ENCODE measurements at regions not wholly inside any gene's neighbourhood (a gene's known extent, or its start where the extent isn't known, plus 50 kb on each side); places are given as distances from the start of the nearest gene placed in this dataset.
A peak's percentile ranks its signal among the peaks of the same experiment; 100 is the strongest.

GRCh38 chr5:173745557-173745956, 129.1 kb upstream of the BOD1 start:
- Mint-ChIP-seq H3K36me3 (0 out of 2 replicates have a peak, but pooled peaks cover 2% of the 10 kb centered on the region), H3K27ac (peak overlapping the region; percentile 96), H3K4me3 (peak overlapping the region; percentile 33), H3K4me1 (peaks cover 47% of the 10 kb centered on the region), H3K27me3 (ENCODE audit: low read depth) (peaks cover 3% of the 10 kb centered on the region; the same call in 1 of the 2 replicates), H3K9me3 (peaks cover 5% of the 10 kb centered on the region)
- CTCF ChIA-PET = interaction anchor here (0.7 to 3.0 kb wide), 5 partner anchors 99 to 227 kb away, joined by 3 to 8 read pairs (median 3); partner anchors contain the start of gene BOD1
- POLR2A ChIA-PET = no interaction called here
- TF ChIP-seq HMGA2 (CRISPR knock-in tag; IDR thresholded peaks at IDR 0.05) (no peak), ETV6 (CRISPR knock-in tag; IDR thresholded peaks at IDR 0.05) (no peak), ATF3 (CRISPR knock-in tag; conservative IDR thresholded peaks at IDR 0.05) (no peak), NFATC4 (CRISPR knock-in tag; IDR thresholded peaks at IDR 0.05) (no peak), SOX15 (CRISPR knock-in tag; IDR thresholded peaks at IDR 0.05) (no peak), FOXP1 (CRISPR knock-in tag; IDR thresholded peaks at IDR 0.05; ENCODE audit: borderline replicate concordance) (no peak), ZNF219 (CRISPR knock-in tag; IDR thresholded peaks at IDR 0.05; ENCODE audit: borderline replicate concordance) (no peak), ZMAT4 (CRISPR knock-in tag; IDR thresholded peaks at IDR 0.05) (no peak), SP1 (CRISPR knock-in tag; conservative IDR thresholded peaks at IDR 0.05) (no peak), JUN (CRISPR knock-in tag; IDR thresholded peaks at IDR 0.05) (no peak)
- TF ChIP-seq, protein P1, sequence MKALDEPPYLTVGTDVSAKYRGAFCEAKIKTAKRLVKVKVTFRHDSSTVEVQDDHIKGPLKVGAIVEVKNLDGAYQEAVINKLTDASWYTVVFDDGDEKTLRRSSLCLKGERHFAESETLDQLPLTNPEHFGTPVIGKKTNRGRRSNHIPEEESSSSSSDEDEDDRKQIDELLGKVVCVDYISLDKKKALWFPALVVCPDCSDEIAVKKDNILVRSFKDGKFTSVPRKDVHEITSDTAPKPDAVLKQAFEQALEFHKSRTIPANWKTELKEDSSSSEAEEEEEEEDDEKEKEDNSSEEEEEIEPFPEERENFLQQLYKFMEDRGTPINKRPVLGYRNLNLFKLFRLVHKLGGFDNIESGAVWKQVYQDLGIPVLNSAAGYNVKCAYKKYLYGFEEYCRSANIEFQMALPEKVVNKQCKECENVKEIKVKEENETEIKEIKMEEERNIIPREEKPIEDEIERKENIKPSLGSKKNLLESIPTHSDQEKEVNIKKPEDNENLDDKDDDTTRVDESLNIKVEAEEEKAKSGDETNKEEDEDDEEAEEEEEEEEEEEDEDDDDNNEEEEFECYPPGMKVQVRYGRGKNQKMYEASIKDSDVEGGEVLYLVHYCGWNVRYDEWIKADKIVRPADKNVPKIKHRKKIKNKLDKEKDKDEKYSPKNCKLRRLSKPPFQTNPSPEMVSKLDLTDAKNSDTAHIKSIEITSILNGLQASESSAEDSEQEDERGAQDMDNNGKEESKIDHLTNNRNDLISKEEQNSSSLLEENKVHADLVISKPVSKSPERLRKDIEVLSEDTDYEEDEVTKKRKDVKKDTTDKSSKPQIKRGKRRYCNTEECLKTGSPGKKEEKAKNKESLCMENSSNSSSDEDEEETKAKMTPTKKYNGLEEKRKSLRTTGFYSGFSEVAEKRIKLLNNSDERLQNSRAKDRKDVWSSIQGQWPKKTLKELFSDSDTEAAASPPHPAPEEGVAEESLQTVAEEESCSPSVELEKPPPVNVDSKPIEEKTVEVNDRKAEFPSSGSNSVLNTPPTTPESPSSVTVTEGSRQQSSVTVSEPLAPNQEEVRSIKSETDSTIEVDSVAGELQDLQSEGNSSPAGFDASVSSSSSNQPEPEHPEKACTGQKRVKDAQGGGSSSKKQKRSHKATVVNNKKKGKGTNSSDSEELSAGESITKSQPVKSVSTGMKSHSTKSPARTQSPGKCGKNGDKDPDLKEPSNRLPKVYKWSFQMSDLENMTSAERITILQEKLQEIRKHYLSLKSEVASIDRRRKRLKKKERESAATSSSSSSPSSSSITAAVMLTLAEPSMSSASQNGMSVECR (CRISPR knock-in tag; IDR thresholded peaks at IDR 0.05; ENCODE audit: borderline replicate concordance) = no peak
- TF ChIP-seq, protein P2, sequence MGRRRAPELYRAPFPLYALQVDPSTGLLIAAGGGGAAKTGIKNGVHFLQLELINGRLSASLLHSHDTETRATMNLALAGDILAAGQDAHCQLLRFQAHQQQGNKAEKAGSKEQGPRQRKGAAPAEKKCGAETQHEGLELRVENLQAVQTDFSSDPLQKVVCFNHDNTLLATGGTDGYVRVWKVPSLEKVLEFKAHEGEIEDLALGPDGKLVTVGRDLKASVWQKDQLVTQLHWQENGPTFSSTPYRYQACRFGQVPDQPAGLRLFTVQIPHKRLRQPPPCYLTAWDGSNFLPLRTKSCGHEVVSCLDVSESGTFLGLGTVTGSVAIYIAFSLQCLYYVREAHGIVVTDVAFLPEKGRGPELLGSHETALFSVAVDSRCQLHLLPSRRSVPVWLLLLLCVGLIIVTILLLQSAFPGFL (CRISPR knock-in tag; IDR thresholded peaks at IDR 0.05; ENCODE audit: borderline replicate concordance) = no peak
- ATAC-seq (no peak), DNase-seq (ENCODE audit: low spot score) (no peak)

DNA sequence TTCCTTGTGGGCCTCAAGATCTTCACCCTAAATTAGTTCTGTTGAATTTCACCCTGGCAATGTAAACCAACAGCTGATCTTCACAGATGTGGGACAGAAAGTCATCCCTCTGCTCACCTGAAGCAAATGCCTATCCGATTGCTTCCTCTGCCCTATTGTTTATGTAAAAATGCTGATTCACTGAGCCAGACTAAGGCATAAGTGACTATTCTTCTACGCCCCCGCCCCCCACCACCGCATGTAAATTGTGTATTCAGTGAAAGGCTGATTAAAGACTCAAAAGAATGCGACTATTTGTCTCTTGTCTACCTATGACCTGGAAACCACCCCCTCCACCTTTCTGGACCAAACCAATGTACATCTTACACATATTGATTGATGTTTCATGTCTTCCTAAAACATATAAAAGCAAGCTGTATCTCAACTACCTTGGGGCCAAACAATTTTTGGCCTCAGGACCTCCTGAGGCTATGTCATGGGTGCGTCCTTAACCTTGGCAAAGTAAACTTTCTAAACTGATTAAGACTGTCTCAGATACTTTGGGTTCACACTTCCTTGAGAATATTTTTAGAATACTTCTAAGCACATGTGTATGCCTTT, 129.7 kb upstream of the BOD1 start:
- Mint-ChIP-seq H3K4me3 (peak overlapping the region; percentile 33), H3K36me3 (0 out of 2 replicates have a peak, but pooled peaks cover 2% of the 10 kb centered on the region), H3K27me3 (ENCODE audit: low read depth) (peaks cover 3% of the 10 kb centered on the region; the same call in 1 of the 2 replicates), H3K9me3 (peaks cover 5% of the 10 kb centered on the region), H3K27ac (peak overlapping the region; percentile 96), H3K4me1 (peaks cover 47% of the 10 kb centered on the region)
- DNase-seq (ENCODE audit: low spot score) = no peak
- peak; percentile 93 for TF ChIP-seq NFE2L1 (CRISPR knock-in tag; IDR thresholded peaks at IDR 0.05)
- TF ChIP-seq EMX1 (CRISPR knock-in tag; IDR thresholded peaks at IDR 0.05) = no peak
- peak; percentile 13; the same call in 1 of the 2 replicates for ATAC-seq
- ChIA-PET POLR2A (no interaction called here), CTCF (interaction anchor here (1.3 to 3.0 kb wide), 3 partner anchors 117 to 227 kb away, joined by 3 to 8 read pairs (median 7); no protein-coding TSS in a partner anchor)

- Mint-ChIP-seq H3K4me1 (peaks cover 53% of the 10 kb centered on the region), H3K36me3 (0 out of 2 replicates have a peak, but pooled peaks cover 2% of the 10 kb centered on the region), H3K4me3 (no peak overlapping the region), H3K27me3 (ENCODE audit: low read depth) (peaks cover 3% of the 10 kb centered on the region; the same call in 1 of the 2 replicates), H3K27ac (no peak overlapping the region), H3K9me3 (peaks cover 5% of the 10 kb centered on the region)
- CTCF ChIA-PET = interaction anchor here (0.7 to 3.0 kb wide), 2 partner anchors 140 to 225 kb away, joined by 4 to 7 read pairs; partner anchors contain the start of gene CPEB4
- ATAC-seq (no peak), DNase-seq (ENCODE audit: low spot score) (no peak)
- POLR2A ChIA-PET = interaction anchor here (0.6 kb wide), 2 partner anchors 9 to 60 kb away, joined by 3 read pairs; no protein-coding TSS in a partner anchor
- TF ChIP-seq E2F1 (CRISPR knock-in tag; IDR thresholded peaks at IDR 0.05) (no peak), ATF1 (CRISPR knock-in tag; IDR thresholded peaks at IDR 0.05) (no peak), RELA (CRISPR knock-in tag; IDR thresholded peaks at IDR 0.05; ENCODE audit: borderline replicate concordance) (no peak), NR3C1 (CRISPR knock-in tag; conservative IDR thresholded peaks at IDR 0.05; ENCODE audit: low read depth) (no peak)
- TF ChIP-seq, protein P3, sequence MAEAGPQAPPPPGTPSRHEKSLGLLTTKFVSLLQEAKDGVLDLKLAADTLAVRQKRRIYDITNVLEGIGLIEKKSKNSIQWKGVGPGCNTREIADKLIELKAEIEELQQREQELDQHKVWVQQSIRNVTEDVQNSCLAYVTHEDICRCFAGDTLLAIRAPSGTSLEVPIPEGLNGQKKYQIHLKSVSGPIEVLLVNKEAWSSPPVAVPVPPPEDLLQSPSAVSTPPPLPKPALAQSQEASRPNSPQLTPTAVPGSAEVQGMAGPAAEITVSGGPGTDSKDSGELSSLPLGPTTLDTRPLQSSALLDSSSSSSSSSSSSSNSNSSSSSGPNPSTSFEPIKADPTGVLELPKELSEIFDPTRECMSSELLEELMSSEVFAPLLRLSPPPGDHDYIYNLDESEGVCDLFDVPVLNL (CRISPR knock-in tag; IDR thresholded peaks at IDR 0.05; ENCODE audit: borderline replicate concordance, low read depth) = no peak
- TF ChIP-seq, protein P2 (CRISPR knock-in tag; IDR thresholded peaks at IDR 0.05; ENCODE audit: borderline replicate concordance) = no peak
Observed at GRCh38 chr5:173747876-173748275, 131.4 kb upstream of the BOD1 start.

Measured in WTC11 (cell line).